OCI-LY7 (cell line): ENCODE measurements at regions not wholly inside any gene's neighbourhood (a gene's known extent, or its start where the extent isn't known, plus 50 kb on each side); places are given as distances from the start of the nearest gene placed in this dataset.

ENCODE experiments used
- BruUV-seq: library from RNA; stranded (reverse); fragments of 400-500 nt; replicated peaks from 2 replicates; lab custom pipeline; 2021; lab: Mats Ljungman, UMichigan
- CTCF ChIA-PET: fragments of 300-600 bp; sonication (Branson Sonifier 250); formaldehyde crosslinking; loops from one replicate; lab custom pipeline; 2022; ENCODE audit warnings: antibody characterized with exemption; ENCODE audit not compliant: unreplicated experiment; lab: Charles Lee
- POLR2A ChIA-PET: fragments of 300-600 bp; sonication (Branson Sonifier 250); formaldehyde crosslinking; loops from one replicate; lab custom pipeline; 2022; ENCODE audit warnings: antibody characterized with exemption; lab: Charles Lee
- DNase-seq: peaks from one replicate; pipeline ENCODE4 v3.0.0-alpha.2; 2015; ENCODE audit warnings: low spot score
- H2AFZ ChIP-seq: fragments of 200-600 bp; sonication (generic), shearing (Covaris generic); 2 replicates; pipeline ENCODE4 v1.6.1; 2014; ENCODE audit warnings: mild to moderate bottlenecking, antibody characterized with exemption, low read length, moderate library complexity
- H3K27ac ChIP-seq: fragments of 200-600 bp; sonication (generic); 2 replicates; pipeline ENCODE4 v1.5.1; 2014; ENCODE audit warnings: mixed run types, low read depth, mild to moderate bottlenecking, moderate library complexity, low read length, inconsistent platforms; ENCODE audit not compliant: poor library complexity, severe bottlenecking
- H3K36me3 ChIP-seq: fragments of 200-600 bp; sonication (generic); 2 replicates; pipeline ENCODE4 v1.6.1; 2014; ENCODE audit warnings: mild to moderate bottlenecking, antibody characterized with exemption, low read length, moderate library complexity, mixed read lengths; ENCODE audit not compliant: insufficient read depth
- H3K4me1 ChIP-seq: fragments of 200-600 bp; sonication (generic); 2 replicates; pipeline ENCODE4 v1.5.1; 2014; ENCODE audit warnings: mild to moderate bottlenecking, low read length; ENCODE audit not compliant: insufficient read depth, poor library complexity, severe bottlenecking
- H3K4me2 ChIP-seq: fragments of 200-600 bp; sonication (generic); 2 replicates; pipeline ENCODE4 v1.6.1; 2014; ENCODE audit warnings: mild to moderate bottlenecking, low read length
- H3K4me3 ChIP-seq: fragments of 200-600 bp; sonication (generic); 2 replicates; pipeline ENCODE4 v1.5.1; 2014; ENCODE audit warnings: mild to moderate bottlenecking, low read depth, low read length; ENCODE audit not compliant: poor library complexity, severe bottlenecking
- H3K79me2 ChIP-seq: fragments of 200-600 bp; sonication (generic); 2 replicates; pipeline ENCODE4 v1.6.1; 2016; ENCODE audit warnings: low read depth, mild to moderate bottlenecking, low read length, moderate library complexity, mixed read lengths; ENCODE audit not compliant: insufficient read depth
- H3K9me2 ChIP-seq: fragments of 200-600 bp; sonication (generic); 2 replicates; pipeline ENCODE4 v1.6.1; 2016; ENCODE audit warnings: mild to moderate bottlenecking, low read length, mixed read lengths; ENCODE audit not compliant: insufficient read depth
- H3K9me3 ChIP-seq: fragments of 200-600 bp; sonication (generic); 2 replicates; pipeline ENCODE4 v1.6.1; 2014; ENCODE audit warnings: mild to moderate bottlenecking, mixed run types, low read length, mixed read lengths
- H4K20me1 ChIP-seq: fragments of 200-600 bp; sonication (generic); 2 replicates; pipeline ENCODE4 v1.6.1; 2014; ENCODE audit warnings: mild to moderate bottlenecking, antibody characterized with exemption, low read length, moderate library complexity, mixed read lengths; ENCODE audit not compliant: insufficient read depth
- CTCF ChIP-seq: fragments of 200-600 bp; sonication (generic); conservative IDR thresholded peaks from 2 replicates; pipeline ENCODE4 v1.5.1; 2014; ENCODE audit warnings: mild to moderate bottlenecking, antibody characterized with exemption, low read length, moderate library complexity, mixed read lengths
- EZH2phosphoT487 ChIP-seq: fragments of 200-600 bp; sonication (generic); IDR thresholded peaks from 2 replicates; pipeline ENCODE4 v1.6.1; 2018; ENCODE audit warnings: low read depth, borderline replicate concordance, mild to moderate bottlenecking, mixed run types, antibody characterized with exemption, low read length, moderate library complexity, mixed read lengths
- intact Hi-C: fragments of 100-400 bp; cut with micrococcal nuclease; formaldehyde crosslinking; loops from one replicate; pipeline ENCODE4 v1.10.0; 2022; ENCODE audit not compliant: unreplicated experiment

- Histone ChIP-seq H3K4me1 (no peaks in the 10 kb centered on the region), H3K27ac (no peak overlapping the region), H3K4me2 (no peak overlapping the region), H3K9me2 (no peaks in the 10 kb centered on the region), H3K36me3 (no peaks in the 10 kb centered on the region), H4K20me1 (no peaks in the 10 kb centered on the region), H3K79me2 (no peaks in the 10 kb centered on the region), H3K9me3 (no peaks in the 10 kb centered on the region), H2AFZ (no peak overlapping the region), H3K4me3 (no peak overlapping the region)
- DNase-seq, result no peak
- TF ChIP-seq CTCF, result no peak
- no peak for TF ChIP-seq EZH2phosphoT487
- BruUV-seq, result no TSS peak
- ChIA-PET POLR2A (no interaction called here), CTCF (no interaction called here)
- intact Hi-C loops, result no loop called here
Measured at GRCh38 chr10:10273661-10274060, 744.0 kb upstream of the CELF2 start.

- CTCF ChIA-PET, result no interaction called here
- H4K20me1 ChIP-seq, result no peaks in the 10 kb centered on the region
- no peaks in the 10 kb centered on the region for H3K9me3 ChIP-seq
- H3K27ac ChIP-seq, result no peak overlapping the region
- POLR2A ChIA-PET, result interaction anchor here (0.5 kb wide), 1 partner anchor 84 kb away, joined by 3 read pairs; no protein-coding TSS in a partner anchor
- no TSS peak for BruUV-seq
- H3K9me2 ChIP-seq, result no peaks in the 10 kb centered on the region
- no peaks in the 10 kb centered on the region for H3K4me1 ChIP-seq
- intact Hi-C loops, result no loop called here
- no peak for TF ChIP-seq CTCF
- TF ChIP-seq EZH2phosphoT487, result no peak
- H3K4me2 ChIP-seq, result no peak overlapping the region
- H3K36me3 ChIP-seq, result peaks cover 6% of the 10 kb centered on the region; the same call in 1 of the 2 replicates
- no peaks in the 10 kb centered on the region for H3K79me2 ChIP-seq
- H3K4me3 ChIP-seq, result no peak overlapping the region
- no peak overlapping the region for H2AFZ ChIP-seq
- DNase-seq, result no peak
Measured at GRCh38 chr10:10279906-10280305, 737.8 kb upstream of the CELF2 start.

- H4K20me1 ChIP-seq, result no peaks in the 10 kb centered on the region
- no peak overlapping the region for H3K4me3 ChIP-seq
- H3K27ac ChIP-seq, result no peak overlapping the region
- no peaks in the 10 kb centered on the region for H3K36me3 ChIP-seq
- CTCF ChIA-PET, result no interaction called here
- intact Hi-C loops, result no loop called here
- BruUV-seq, result no TSS peak
- no peak overlapping the region for H2AFZ ChIP-seq
- no peak for TF ChIP-seq CTCF
- TF ChIP-seq EZH2phosphoT487, result no peak
- no peaks in the 10 kb centered on the region for H3K9me3 ChIP-seq
- POLR2A ChIA-PET, result interaction anchor here (0.6 to 1.1 kb wide), 2 partner anchors 11 to 39 kb away, joined by 3 read pairs; no protein-coding TSS in a partner anchor
- H3K4me1 ChIP-seq, result no peaks in the 10 kb centered on the region
- H3K79me2 ChIP-seq, result no peaks in the 10 kb centered on the region
- no peak for DNase-seq
- no peak overlapping the region for H3K4me2 ChIP-seq
- H3K9me2 ChIP-seq, result no peaks in the 10 kb centered on the region
Measured at GRCh38 chr10:10292501-10292900, 725.2 kb upstream of the CELF2 start.
